NT2/D1 (cell line): ENCODE measurements at regions not wholly inside any gene's neighbourhood (a gene's known extent, or its start where the extent isn't known, plus 50 kb on each side); places are given as distances from the start of the nearest gene placed in this dataset.

Experiments used
- SUZ12 ChIP-seq: IDR thresholded peaks from 2 replicates; pipeline ENCODE4 v1.6.1; 2011; ENCODE audit not compliant: insufficient read length, insufficient read depth; ENCODE audit errors: extremely low read depth
- YY1 ChIP-seq: IDR thresholded peaks from 2 replicates; pipeline ENCODE4 v1.6.1; 2011; ENCODE audit not compliant: insufficient read length, insufficient read depth
- ZNF274 ChIP-seq: IDR thresholded peaks from 2 replicates; pipeline ENCODE4 v1.6.1; 2011; ENCODE audit warnings: mild to moderate bottlenecking, low read depth, low read length

- TF ChIP-seq ZNF274 (no peak), SUZ12 (no peak), YY1 (no peak)
Measured at GRCh38 chr9:19725970-19726369, 62.9 kb downstream of the SLC24A2 start.
